ENCODE measurements at regions not wholly inside any gene's neighbourhood (a gene's known extent, or its start where the extent isn't known, plus 50 kb on each side); places are given as distances from the start of the nearest gene placed in this dataset.

- peak; percentile 58; the same call in 2 of the 3 replicates for ATAC-seq
- TF ChIP-seq ZC3H10 (CRISPR knock-in tag; IDR thresholded peaks at IDR 0.05) (no peak), ZFP30 (CRISPR knock-in tag; IDR thresholded peaks at IDR 0.05) (no peak), CSDC2 (CRISPR knock-in tag; IDR thresholded peaks at IDR 0.05) (no peak), ESRRG (CRISPR knock-in tag; IDR thresholded peaks at IDR 0.05) (no peak), RARB (CRISPR knock-in tag; IDR thresholded peaks at IDR 0.05) (no peak), GLIS3 (CRISPR knock-in tag; IDR thresholded peaks at IDR 0.05) (no peak), CSRNP3 (CRISPR knock-in tag; IDR thresholded peaks at IDR 0.05) (no peak), CREB5 (CRISPR knock-in tag; IDR thresholded peaks at IDR 0.05; ENCODE audit: low read depth) (no peak), PPARA (CRISPR knock-in tag; IDR thresholded peaks at IDR 0.05; ENCODE audit: borderline replicate concordance) (no peak), TSHZ2 (CRISPR knock-in tag; IDR thresholded peaks at IDR 0.05) (no peak)
Observed at GRCh38 chr2:238714038-238714528, 133.8 kb upstream of the TWIST2 start.

GRCh38 chr2:238716171-238716570 is 131.7 kb upstream of the TWIST2 start:
- TF ChIP-seq ZNF565 (CRISPR knock-in tag; conservative IDR thresholded peaks at IDR 0.05; ENCODE audit: low read depth) (no peak), GLIS3 (CRISPR knock-in tag; IDR thresholded peaks at IDR 0.05) (no peak), CREB5 (CRISPR knock-in tag; IDR thresholded peaks at IDR 0.05; ENCODE audit: low read depth) (no peak), BACH2 (CRISPR knock-in tag; IDR thresholded peaks at IDR 0.05; ENCODE audit: borderline replicate concordance) (no peak), ZNF8 (CRISPR knock-in tag; IDR thresholded peaks at IDR 0.05) (no peak)
- ATAC-seq, result no peak

- no peak for ATAC-seq
- TF ChIP-seq ZNF70 (CRISPR knock-in tag; IDR thresholded peaks at IDR 0.05) (no peak), ESRRG (CRISPR knock-in tag; IDR thresholded peaks at IDR 0.05) (no peak), SNAI2 (CRISPR knock-in tag; IDR thresholded peaks at IDR 0.05) (no peak), TSHZ2 (CRISPR knock-in tag; IDR thresholded peaks at IDR 0.05) (no peak), BACH2 (CRISPR knock-in tag; IDR thresholded peaks at IDR 0.05; ENCODE audit: borderline replicate concordance) (no peak)
Observed at GRCh38 chr2:238716585-238716984, 131.3 kb upstream of the TWIST2 start.

- no peak for ATAC-seq
- TF ChIP-seq POU6F1 (CRISPR knock-in tag; IDR thresholded peaks at IDR 0.05; ENCODE audit: borderline replicate concordance, low read depth) (no peak), ESRRG (CRISPR knock-in tag; IDR thresholded peaks at IDR 0.05) (no peak), SNAI2 (CRISPR knock-in tag; IDR thresholded peaks at IDR 0.05) (no peak), ARNTL (CRISPR knock-in tag; IDR thresholded peaks at IDR 0.05; ENCODE audit: borderline replicate concordance, low read depth) (no peak), CSDC2 (CRISPR knock-in tag; IDR thresholded peaks at IDR 0.05) (no peak), ZFP3 (CRISPR knock-in tag; IDR thresholded peaks at IDR 0.05) (no peak), OSR1 (CRISPR knock-in tag; IDR thresholded peaks at IDR 0.05) (no peak), GLIS3 (CRISPR knock-in tag; IDR thresholded peaks at IDR 0.05) (no peak), TSHZ2 (CRISPR knock-in tag; IDR thresholded peaks at IDR 0.05) (no peak), RARB (CRISPR knock-in tag; IDR thresholded peaks at IDR 0.05) (no peak), CREB5 (CRISPR knock-in tag; IDR thresholded peaks at IDR 0.05; ENCODE audit: low read depth) (no peak)
Observed at GRCh38 chr2:238717084-238717483, 130.8 kb upstream of the TWIST2 start.
